Mammary epithelial cell (primary cell): ENCODE measurements at regions not wholly inside any gene's neighbourhood (a gene's known extent, or its start where the extent isn't known, plus 50 kb on each side); places are given as distances from the start of the nearest gene placed in this dataset.

Experiments
- EZH2 ChIP-seq: IDR thresholded peaks from 2 replicates; pipeline ENCODE4 v1.6.1; 2012; ENCODE audit warnings: low read length, inconsistent platforms, borderline replicate concordance
- TF ChIP-seq, protein P1 (sequence below), 2 donors: IDR thresholded peaks in 1 of 2; conservative IDR thresholded peaks in 1 of 2; 2 replicates each; pipeline ENCODE4 v1.5.1; 2011 to 2012; ENCODE audit warnings: inconsistent platforms in 2 of 2, low read length in 2 of 2, mild to moderate bottlenecking in 2 of 2, control low read depth in 1 of 2, low read depth in 1 of 2; ENCODE audit not compliant: insufficient read depth in 1 of 2; ENCODE audit errors: extremely low read depth in 1 of 2

DNA sequence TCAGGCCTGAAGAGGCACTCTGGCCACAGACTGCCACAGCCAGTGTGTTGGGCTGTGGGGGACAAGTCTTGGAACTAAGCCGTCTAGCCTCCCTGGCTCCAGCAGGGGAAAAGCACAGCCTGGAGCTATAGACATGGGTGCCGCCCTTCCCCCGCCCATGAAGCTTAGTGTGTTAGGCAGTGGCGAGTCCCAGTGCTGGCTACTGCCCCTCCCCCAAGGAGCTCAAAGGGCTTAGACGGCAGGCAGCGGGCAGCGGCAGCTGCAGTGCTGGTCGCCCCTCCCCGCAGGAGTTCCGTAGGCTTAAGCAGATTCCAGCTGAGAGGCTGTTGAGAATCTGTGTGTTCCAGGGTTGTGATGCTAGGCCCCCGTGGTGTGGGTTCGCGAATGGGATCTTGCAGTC is 135.8 kb upstream of the RORA start:
- TF ChIP-seq, protein P1, sequence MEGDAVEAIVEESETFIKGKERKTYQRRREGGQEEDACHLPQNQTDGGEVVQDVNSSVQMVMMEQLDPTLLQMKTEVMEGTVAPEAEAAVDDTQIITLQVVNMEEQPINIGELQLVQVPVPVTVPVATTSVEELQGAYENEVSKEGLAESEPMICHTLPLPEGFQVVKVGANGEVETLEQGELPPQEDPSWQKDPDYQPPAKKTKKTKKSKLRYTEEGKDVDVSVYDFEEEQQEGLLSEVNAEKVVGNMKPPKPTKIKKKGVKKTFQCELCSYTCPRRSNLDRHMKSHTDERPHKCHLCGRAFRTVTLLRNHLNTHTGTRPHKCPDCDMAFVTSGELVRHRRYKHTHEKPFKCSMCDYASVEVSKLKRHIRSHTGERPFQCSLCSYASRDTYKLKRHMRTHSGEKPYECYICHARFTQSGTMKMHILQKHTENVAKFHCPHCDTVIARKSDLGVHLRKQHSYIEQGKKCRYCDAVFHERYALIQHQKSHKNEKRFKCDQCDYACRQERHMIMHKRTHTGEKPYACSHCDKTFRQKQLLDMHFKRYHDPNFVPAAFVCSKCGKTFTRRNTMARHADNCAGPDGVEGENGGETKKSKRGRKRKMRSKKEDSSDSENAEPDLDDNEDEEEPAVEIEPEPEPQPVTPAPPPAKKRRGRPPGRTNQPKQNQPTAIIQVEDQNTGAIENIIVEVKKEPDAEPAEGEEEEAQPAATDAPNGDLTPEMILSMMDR (conservative IDR thresholded peaks at IDR 0.05 in 1 of 2, IDR thresholded peaks at IDR 0.05 in 1 of 2; ENCODE audit: extremely low read depth in 1 of 2, insufficient read depth in 1 of 2, low read depth in 1 of 2, low read length in 2 of 2) = no peak
- no peak for TF ChIP-seq EZH2
